ENCODE measurements at regions not wholly inside any gene's neighbourhood (a gene's known extent, or its start where the extent isn't known, plus 50 kb on each side); places are given as distances from the start of the nearest gene placed in this dataset.

DNA sequence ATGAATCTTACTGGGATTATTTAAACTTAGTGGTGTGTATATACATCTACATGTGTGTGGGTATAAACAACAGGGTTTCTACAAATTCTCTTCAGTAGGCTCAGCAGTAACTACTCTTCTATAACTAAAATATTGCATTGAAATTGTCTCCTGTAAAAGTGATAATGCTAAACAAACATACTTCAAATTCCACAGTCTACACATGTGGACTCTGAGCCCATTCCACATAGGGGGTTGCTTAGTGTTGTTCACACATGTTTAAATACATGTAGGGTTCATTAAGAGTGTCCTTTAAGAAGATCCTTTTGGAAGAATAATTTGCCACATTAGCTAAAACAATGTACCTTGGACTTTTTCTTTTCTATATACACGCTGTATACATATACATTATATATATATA is 152.8 kb upstream of the VRK2 start:
- no peak for DNase-seq

DNA sequence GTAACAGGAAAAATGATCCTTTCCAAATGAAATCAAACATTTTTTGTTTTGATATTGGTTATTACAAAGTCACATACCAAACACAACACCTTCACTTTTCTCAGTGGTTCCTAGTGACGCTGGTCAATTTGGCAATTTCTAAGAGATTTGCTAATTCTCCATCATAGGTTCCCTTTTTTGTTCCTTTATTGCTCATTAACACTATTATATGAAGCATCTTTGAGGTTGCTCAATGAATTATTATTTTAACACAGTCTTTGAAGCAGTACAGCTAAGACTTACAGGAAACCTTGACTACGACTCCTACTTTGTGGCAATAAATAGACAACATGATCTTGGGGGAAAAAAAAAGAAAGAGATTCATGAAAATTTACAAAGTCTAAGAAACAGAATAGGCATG is 152.2 kb upstream of the VRK2 start:
- no peak for DNase-seq

DNA sequence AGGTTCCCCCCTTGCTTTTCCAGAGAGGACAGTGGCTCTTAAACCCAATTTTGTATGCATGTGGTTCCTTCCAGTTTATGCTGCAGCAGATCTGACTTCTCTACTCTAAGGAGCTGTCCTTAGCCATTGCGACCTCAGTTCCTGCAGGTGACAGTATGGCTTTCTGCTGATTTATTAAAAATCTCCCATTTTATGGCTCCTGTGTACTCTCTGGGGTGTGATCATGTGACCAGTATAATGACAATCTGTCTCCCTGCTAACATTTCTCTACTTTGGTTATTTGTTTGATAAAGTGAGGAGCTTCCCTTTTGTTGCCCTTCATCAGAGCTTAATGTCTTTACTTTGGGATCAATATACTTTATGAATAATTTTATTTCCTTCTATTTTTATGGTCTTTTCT is 148.7 kb upstream of the VRK2 start:
- no peak for DNase-seq

- DNase-seq: peak in 1 of 5 experiments; percentile 62
Observed at GRCh38 chr2:57899898-57900297, 146.7 kb upstream of the VRK2 start.

DNA sequence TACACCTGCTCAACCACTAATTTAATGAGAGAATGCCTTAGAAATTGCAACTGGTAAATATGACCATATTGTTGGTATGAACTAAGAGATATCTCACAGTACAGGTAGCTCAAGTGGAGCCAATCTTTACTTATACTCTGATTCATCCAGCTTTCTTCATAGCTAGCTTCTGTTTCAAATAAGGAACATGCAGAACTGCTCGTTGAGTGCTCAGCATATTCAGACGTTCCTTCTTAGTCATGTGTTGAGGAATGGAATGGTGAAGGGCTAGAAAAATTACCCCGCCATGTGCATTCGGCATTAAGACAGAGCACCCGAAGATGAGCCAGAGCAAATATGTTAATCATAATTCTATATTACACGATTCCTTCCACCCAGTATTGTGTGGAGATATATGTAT is 144.0 kb upstream of the VRK2 start:
- no peak for DNase-seq

- DNase-seq: peak in 1 of 5 experiments; percentile 31
Observed at GRCh38 chr2:57906152-57906732, 140.4 kb upstream of the VRK2 start.

GRCh38 chr2:57907411-57907810 is 139.2 kb upstream of the VRK2 start:
- no peak for DNase-seq

DNA sequence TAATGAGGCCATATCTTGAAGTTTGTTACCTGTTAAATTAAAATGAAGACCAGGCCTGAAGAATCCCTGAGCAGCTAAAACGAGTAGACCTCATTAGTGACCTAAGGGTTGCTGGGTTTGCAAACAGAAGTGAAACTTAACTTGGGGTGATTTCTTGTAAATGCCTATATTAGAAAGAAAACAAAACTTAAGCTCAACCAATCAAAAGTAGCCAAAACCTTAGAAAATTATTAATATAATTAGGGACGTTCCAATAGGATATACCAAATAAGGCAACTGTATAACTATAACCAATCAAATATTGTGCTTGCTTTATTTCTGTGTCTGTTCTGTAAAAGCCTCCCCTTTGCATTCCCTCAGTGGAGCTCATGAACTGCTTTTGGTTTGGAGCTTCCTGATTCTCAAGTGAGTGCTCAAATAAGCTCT is 137.9 kb upstream of the VRK2 start:
- no peak for DNase-seq

GRCh38 chr2:57918126-57918525 is 128.5 kb upstream of the VRK2 start:
- DNase-seq: no peak

- DNase-seq: no peak
Observed at GRCh38 chr2:57920342-57920939, 126.2 kb upstream of the VRK2 start.

DNA sequence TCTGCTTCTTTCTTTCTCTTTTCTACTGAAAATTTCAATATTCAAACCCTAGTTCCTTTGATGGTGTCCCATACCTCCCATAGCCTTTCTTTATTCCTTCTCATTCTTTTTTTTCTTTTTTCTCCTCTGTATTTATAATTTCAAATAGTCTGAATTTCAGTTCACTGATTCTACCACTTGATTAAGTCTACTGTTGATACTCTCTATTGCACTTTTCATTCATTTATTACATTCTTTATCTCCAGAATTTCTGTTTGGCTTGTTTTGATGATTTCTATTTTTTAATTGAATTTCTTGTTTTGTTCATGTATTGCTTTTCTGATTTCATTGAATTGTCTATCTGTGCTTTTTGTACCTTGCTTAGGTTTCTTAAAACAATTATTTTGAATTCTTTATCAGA is 111.9 kb upstream of the VRK2 start:
- no peak for DNase-seq

DNA sequence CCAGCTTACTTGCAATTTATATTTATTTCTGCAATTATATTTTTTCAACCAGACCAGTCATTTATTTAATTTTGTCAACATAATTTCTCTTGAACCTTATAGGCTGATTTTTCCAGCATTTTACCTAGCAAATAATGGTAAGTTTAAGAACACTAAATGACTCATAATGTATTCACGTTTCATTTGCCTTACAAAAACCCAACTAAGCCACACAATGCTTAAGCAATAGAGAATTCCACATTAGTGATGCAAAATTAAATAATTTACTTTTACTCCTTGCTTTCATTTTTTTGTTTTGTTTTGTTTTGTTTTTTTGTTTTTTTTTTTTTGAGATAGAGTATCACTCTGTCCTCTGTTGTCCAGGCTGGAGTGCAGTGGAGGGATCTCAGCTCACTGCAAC is 110.4 kb upstream of the VRK2 start:
- DNase-seq: no peak

- no peak for DNase-seq
Observed at GRCh38 chr2:57937456-57937855, 109.2 kb upstream of the VRK2 start.

- no peak for DNase-seq
Observed at GRCh38 chr2:57941816-57942215, 104.8 kb upstream of the VRK2 start.

DNA sequence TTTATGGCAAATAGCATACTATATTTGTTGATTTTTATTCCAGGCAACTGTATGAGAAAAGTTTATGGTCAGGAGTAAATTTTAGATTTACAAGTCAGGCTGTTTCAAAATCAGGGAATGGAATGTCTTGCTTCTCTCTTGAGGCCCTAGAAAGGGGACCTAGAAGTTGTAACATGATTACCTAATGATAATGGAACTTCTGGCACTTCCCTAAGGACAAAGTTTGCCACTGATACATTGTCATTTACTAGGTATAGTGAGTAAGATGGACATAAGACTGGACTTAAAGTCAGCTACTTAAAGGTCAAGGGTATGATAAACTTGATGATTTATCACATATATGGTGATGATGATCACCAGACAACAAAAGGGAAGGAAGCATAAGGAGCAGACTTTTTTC is 103.3 kb upstream of the VRK2 start:
- DNase-seq: no peak

GRCh38 chr2:57947398-57947797 is 99.2 kb upstream of the VRK2 start:
- DNase-seq: no peak

GRCh38 chr2:57954020-57954419 is 92.6 kb upstream of the VRK2 start:
- no peak for DNase-seq

- no peak for DNase-seq
Observed at GRCh38 chr2:57957238-57957637, 89.4 kb upstream of the VRK2 start.

DNA sequence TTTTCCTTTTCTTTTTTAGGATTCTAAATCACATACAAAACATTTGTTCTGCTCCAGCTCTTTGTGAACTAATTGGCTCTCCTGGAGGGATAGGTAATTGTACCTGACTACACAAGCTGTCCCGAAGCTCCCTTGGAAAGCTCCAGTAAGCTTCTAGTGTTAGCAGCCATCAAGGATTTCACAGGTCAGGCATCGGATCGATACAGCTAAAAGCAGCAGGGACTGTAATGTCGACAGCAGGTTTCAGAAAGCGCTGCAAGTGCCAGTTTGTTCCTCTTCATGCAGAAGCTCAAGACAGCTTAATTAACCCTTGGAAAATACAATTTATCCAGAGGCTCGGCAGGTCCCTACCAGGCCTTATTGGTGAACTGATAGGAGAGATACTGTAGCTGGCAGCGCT is 87.2 kb upstream of the VRK2 start:
- no peak for DNase-seq

- no peak for DNase-seq
Observed at GRCh38 chr2:57962861-57963260, 83.7 kb upstream of the VRK2 start.

DNA sequence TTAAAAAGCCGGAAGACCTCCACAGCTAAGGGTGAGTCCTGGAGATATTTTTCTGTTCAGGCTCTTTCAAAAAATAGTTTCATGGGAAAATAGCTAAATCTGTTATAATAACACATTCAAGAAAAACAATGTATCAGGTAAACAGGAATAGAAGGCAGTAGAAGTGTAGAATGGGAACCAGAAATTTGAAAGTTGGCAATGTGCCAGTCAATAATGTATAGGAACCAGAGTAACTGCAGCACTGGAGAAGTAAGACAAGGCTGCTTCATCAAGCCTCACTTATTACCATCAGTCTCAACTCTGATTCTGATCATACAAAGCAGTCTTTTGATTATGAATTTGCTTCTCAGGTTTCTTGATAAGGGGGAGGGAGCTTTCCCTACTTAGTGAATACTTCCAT is 81.4 kb upstream of the VRK2 start:
- DNase-seq: no peak

DNA sequence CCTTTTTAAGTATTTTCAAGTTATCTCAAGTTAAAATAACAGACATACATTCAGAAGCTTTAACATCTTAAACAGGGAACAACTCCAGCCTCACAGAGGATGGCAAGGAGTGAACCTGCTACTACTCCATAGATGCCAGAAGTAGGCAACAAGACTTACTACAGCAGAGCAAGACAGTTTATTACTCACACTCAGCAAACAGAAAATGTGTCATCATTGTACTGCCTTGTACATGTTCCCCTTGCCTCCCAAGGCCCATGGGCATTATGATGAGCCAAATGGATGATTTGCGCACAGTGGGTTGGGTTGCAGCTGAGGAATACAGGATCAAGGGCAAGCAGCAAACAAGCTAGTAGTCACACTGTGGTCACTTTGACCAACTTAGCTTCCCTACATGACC is 80.6 kb upstream of the VRK2 start:
- no peak for DNase-seq

DNA sequence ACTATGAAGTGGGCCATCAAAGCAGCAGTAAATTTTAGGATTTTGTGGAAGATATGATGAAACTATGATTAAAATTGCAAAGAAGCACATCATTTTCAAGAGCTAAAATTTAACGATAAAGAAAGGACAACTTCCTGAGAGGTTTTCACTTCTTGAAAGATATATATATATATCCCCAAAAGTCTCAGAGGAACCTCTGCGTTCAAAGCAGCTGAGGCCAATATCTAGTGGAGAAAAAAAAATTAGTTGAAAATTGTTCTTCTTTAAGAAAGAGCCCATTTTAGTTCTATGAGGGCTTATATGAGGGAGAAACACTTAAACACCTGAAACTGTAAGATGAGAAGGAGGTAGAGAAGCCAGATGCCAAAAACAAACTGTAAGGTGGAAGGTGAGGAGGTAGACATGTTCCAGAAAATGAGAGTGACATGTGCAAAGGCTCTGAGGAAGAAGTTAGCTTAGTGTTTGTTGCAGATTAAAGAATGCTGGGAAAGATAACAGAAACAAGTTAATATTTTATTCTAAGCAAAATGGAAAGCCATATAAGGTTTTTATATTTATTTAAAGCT is 72.9 kb upstream of the VRK2 start:
- DNase-seq: no peak

DNA sequence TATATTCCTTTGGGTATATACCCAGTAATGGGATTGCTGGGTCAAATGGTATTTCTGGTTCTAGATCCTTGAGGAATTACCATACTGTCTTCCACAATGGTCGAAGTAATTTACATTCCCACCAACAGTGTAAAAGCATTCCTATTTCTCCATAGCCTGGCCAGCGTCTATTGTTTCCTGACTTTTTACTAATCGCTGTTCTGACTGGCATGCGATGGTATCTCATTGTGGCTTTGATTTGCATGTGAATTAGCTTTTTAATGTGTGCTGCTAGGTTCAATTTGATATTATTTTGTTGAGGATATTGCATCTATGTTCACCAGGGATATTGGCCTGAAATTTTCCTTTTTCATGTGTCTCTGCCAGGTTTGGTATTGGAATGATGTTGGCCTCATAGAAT is 67.4 kb upstream of the VRK2 start:
- DNase-seq: no peak
